GM20000 (cell line): ENCODE measurements at regions not wholly inside any gene's neighbourhood (a gene's known extent, or its start where the extent isn't known, plus 50 kb on each side); places are given as distances from the start of the nearest gene placed in this dataset.

Experiments
- DNase-seq: peaks from one replicate; pipeline ENCODE4 v3.0.0; 2012; ENCODE audit warnings: low spot score
- CTCF ChIP-seq: IDR thresholded peaks from 2 replicates; pipeline ENCODE4 v1.5.1; 2012; ENCODE audit warnings: mild to moderate bottlenecking, control low read depth; ENCODE audit errors: extremely low read depth, missing control alignments

GRCh38 chr2:19028587-19029375, 329.6 kb downstream of the OSR1 start:
- DNase-seq: no peak
- no peak for TF ChIP-seq CTCF

- TF ChIP-seq CTCF: no peak
- DNase-seq: no peak
Observed at GRCh38 chr2:19027626-19028025, 330.8 kb downstream of the OSR1 start.

GRCh38 chr2:19026261-19026660, 332.2 kb downstream of the OSR1 start:
- DNase-seq: no peak
- TF ChIP-seq CTCF: no peak

- DNase-seq: no peak
- TF ChIP-seq CTCF: no peak
Observed at GRCh38 chr2:19022334-19022733, 336.1 kb downstream of the OSR1 start.

GRCh38 chr2:19021721-19022120, 336.7 kb downstream of the OSR1 start:
- TF ChIP-seq CTCF: no peak
- DNase-seq: no peak

GRCh38 chr2:19021100-19021476, 337.3 kb downstream of the OSR1 start:
- no peak for DNase-seq

More at GRCh38 chr2:19021100-19021476, 337.3 kb downstream of the OSR1 start:
- no peak for TF ChIP-seq CTCF
